T-helper 2 cell (primary cell): ENCODE measurements at regions not wholly inside any gene's neighbourhood (a gene's known extent, or its start where the extent isn't known, plus 50 kb on each side); places are given as distances from the start of the nearest gene placed in this dataset.

Experiments
- DNase-seq, 5 experiments: peaks; one replicate each; pipeline versions ENCODE4 v3.0.0 to v3.0.0-alpha.2; 2012 to 2022

DNA sequence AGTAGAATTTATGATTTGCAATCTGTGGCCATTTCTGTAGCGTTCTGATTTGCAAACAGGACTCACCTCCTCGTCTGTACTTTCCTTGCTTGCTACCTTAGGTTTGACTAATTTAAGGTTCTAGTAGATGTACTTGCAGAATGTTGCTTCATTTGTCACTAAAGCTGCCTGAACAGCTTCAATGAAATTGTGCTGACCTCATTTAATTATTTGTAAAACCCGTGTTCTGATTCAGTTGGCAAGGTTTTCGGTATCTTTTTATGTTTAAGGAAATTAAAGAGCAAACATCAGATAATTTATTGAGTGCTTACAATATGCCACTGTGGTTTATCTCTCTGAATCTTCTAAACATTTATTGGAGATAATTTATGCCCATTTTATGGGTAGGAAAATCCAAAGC lies 284.9 kb upstream of the EEF2KMT start:
- DNase-seq, result no peak

DNA sequence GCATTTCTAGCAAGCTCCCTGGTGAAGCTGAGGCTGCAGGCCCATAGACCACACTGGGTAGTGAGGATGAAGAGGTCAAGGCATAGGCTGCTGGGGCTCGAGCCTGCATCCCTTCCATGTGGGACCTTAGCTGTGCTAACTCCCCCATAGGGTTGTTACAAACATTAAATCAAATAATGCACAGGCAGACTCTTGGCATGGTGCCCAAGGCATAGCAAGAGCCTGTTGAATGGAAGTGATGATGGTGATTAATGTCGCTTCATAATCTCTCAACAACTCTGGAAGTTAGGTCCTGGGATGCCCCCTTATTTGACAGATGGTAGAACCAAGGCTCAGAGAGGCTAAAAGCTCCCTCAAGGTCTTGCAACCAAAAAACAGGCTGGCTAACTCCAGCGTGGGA lies 283.9 kb upstream of the EEF2KMT start:
- no peak for DNase-seq

DNA sequence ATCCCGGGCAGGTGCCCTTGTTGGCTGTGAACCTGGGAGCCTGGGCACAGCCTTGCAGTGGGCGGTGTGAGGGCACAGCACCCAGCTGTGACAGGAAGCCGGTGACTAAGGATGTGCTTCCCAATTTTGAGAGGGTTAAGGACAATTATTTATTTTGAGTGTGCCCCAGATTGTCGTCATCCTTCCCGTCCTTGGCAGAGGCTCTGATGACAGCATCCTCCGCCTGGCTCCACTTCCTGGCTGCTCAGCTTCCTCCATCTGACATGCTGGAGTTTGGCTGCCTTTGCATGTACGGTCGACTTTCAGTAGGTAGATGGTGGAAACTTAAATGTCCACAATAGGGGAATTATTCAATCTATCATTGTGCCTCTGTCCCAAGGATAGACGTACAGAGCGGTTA lies 282.4 kb upstream of the EEF2KMT start:
- no peak for DNase-seq

DNA sequence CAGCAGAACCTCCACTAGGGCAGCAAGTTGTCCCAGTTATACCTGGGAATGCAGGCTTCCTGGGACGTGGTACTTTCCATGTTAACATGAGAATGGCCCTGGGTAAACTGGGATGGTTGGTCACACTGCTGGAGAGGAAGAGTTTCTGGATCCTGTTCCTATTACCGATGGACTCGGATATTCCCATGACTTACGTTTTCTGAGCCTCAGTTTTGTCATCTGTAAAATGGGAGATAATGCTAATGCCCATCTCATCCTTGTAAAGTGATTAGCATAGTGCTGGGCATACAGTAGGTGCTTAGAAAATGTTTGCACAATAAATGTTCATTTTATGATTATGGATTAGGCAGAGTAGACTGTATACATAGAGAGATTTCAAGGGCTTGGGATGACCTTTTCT lies 280.9 kb upstream of the EEF2KMT start:
- no peak for DNase-seq

DNA sequence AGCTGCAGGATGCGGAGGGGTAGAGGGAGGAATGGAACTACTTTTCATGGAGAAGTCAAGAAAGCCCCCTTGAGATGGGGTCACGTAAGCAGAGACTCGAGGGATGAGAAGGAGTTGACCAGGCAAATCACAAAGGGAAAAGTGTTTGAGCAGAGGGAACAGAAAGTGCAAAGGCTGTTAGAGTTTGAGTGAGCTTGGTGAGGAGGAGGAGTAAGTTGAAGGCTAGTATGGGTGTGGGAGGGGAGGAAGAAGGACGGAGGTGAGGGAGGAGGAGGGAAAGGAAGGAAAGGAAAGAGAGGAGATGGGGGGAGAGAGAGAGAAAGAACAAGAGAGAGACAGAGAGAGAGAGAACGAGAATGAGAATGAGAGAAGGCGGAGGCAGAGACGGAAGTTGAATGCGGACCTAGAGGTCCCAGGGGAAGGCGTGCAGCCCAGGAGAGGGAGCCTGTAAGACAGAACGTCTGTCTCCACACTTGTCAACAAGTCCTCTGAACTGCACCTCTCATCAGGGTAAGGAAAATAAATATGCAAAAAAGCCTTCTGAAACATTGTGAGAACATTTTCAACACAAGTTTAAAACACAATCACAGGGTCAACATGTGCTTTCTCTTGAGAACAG lies 279.8 kb upstream of the EEF2KMT start:
- no peak for DNase-seq

DNA sequence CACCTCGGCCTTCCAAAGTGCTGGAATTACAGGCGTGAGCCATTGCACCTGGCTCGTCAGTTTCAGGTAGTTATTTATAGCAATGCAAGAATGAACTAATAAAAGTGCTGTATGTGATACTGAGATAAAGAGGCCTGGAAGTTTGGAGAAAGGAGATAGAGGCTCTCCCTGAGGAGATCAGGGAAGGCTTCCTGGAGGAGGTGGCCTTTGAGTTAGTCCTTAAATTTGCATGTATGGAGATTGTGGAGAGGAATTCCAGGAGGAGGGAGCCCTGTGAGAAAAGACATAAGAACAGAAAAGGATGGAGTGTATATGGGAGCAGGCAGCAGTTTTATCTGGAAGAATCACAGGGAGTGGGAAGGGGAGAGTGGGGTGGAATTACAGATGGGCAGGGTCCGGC lies 276.6 kb upstream of the EEF2KMT start:
- no peak for DNase-seq

DNA sequence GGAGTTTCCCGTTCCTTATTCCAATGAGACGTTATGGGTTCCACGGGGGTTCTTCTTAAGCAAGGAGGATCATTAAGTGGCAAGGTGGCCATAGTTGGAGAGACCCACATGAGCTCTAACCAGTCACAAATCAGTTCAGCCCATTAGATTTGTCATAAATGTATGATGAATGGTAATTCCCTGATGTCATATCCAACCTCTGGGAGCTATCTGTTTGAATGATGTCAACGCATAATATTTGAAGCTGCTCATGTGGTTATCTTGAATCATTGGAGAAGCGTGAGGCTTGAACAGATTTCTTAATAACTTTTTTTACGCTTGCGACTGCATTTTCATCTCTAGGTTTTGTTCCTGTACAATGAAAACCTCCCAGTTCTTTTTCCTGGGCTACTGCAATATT lies 270.4 kb upstream of the EEF2KMT start:
- DNase-seq, result no peak

DNA sequence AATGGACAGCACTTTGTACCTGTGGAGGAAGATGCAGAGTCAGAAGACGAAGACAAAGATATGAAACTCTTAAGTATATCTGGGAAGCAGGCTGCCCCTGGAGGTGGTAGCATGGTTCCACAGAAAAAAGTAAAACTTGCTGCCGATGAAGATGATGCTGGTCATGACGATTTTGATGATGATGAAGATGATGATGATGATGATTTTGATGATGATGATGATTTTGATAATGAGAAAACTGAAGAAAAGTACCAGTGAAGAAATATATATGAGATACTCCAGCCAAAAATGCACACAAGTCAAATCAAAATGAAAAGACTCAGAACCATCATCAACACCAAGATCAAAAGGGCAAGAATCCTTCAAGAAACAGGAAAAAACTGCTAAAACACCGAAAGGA lies 268.5 kb upstream of the EEF2KMT start:
- no peak for DNase-seq

DNA sequence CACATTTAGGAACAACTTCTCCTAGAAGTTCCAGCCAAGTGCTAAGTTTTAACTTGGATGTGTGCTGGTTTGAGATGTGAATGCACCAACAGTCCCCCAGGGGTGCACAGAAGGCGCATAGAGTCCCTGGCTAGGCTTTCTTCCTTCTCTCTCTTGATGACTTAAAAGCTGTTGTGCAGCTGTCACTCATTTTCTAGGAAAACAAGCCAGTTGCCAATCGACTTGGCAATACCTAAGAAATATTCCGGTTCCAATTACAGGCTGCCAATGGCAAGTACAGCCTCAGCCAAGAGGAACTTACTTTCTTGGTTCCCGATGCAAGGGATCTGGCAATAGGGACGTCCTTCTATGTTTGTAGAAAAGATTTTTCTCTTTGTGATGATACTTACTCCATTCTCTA lies 266.6 kb upstream of the EEF2KMT start:
- DNase-seq, result no peak

DNA sequence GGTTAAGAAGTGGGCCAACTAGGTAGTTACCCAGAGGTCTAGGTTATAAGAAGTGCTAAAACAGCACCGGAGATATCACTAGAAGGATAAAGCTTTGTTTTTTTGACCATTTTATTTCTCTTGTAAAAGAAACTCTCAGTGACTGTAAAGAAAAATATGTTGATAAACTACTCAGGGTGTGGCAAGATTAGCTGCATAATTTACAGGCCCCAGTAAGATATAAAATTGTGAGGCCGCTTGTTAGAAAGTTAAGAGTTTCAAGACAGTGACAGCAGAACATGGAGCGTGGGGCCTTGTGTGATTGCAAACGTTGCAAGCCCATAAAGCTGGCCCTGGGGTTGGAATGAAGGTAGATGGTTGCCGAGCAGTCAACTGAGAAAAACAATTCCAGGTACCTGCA lies 263.7 kb upstream of the EEF2KMT start:
- no peak for DNase-seq

DNA sequence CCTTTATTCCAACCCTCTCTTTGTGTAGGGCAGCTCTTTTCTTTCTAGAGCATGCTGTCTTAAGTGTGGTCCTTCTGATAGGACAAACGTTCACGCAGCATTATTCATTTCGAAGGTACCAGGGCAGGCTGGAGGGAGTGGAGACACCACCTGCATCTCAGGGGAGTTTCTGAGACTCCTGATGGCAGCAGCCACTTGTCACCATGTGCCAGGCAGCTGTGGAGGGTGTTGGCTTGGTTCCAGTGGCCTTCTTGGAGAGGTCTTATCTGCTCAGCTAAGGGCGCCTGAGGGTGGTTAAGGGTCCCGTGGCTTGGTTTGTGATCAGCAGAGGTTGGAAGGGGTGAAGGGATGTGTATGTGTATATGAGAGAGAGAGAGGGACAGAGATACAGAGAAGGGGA lies 257.1 kb upstream of the EEF2KMT start:
- DNase-seq, result no peak

DNA sequence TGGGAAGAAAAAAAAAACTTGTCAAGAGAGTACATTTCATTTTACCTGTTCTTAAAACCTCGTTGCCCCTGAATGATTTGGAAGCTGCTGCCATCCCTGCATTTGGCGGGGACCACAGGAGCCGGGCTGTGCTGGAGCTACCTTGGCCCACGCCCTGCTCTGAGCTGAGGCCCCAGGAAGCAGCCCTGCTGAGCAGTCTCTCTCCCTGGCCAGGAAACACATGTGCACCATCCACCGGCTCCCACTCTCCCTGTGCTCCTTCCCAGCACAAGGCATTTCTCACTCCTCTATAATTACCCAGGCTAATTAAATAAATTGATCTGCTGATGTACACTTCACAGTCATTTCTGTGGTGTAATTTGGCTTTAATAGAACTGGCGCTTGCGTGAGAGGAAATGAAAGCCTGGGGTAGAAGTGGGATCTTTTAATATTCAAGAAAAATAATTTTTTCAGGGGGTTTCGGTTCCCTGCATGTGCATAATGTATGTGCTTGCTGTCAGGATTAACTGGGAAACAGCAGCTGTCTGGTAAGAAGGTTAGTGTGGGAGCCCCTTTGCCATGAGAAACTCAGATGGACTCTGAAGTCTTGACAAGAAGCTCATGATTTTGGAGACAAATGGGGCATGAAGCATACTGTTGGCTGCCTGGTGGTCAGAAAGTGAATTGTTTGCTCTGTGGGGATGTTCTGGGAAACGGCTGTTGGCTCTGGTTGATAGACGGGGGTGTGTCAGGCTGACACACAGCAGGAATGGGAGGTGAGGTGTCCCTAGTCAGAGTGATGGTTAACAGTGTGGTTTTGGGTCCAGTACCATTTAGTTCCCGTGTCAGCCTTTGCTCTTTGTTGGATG lies 252.3 kb upstream of the EEF2KMT start:
- DNase-seq, result no peak

DNA sequence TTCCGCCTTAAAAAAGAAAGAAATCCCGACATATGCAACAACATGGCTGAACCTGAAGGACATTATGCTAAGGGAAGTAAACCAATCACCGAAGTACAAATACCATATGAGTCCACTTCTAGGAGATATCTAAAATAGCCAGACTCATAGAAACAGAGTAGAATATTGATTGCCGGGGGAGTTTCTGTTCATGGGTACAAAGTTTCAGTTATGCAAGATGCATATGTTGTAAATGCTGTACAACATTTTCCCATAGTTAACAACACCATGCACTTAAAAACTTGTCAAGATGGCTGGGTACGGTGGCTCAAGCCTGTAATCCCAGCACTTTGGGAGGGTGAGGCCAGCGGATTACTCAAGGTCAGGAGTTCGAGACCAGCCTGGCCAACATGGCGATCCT lies 251.5 kb upstream of the EEF2KMT start:
- no peak for DNase-seq

DNA sequence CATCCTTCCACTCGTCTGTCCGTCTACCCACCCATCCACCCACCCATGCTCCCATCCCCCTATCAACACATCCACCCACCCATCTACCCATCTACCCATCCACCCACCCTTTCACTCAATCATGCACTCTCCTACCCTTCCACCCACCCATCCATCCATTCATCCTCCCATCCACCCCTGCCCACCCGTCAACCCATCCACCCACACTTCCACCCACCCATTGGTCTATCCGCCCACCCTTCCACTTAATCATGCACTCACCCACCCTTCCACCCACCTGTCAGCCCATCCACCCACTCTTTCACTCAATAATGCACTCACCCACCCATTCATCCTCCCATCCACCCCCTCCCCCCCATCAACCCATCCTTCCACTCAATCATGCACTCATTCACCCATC lies 250.0 kb upstream of the EEF2KMT start:
- DNase-seq, result no peak

DNA sequence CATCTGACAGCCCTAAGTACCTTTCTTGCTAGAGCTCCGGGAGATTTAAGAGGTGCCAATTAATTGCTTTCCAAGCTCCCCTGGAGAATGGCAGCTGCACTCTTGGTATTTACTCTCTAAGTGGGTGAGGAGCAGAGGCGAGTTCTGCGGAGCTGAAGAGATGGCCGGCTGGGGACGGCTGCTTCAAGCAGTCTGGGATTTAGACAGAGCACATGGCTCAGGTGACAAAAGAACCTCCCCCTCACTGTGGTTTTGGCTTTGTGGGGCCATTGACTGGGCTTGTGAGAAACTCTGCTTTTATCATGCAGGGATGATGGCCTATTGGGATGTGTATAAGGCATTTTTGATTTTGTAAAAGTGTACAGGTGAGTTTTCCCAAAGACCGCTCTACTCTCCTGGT lies 239.3 kb upstream of the EEF2KMT start:
- DNase-seq, result no peak

DNA sequence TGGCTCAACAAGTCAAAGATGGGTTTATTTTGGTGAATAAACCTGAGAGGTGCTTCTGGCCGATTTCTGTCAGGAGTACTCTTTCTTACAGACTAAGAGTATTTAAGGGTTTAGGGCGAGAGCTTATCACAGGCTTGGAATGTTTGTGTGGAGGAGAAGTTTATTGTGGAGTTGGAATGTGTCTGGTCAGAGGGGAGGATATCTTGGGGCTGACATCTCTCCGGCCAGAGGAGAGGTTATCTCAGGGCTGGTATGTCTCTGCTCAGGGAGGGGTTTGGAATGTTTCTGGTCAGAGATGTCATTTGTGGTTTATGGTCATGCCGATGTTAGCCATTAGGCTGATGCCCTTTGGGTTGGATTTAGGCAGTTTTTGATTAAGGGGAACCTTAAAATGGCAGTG lies 236.4 kb upstream of the EEF2KMT start:
- DNase-seq, result no peak

DNA sequence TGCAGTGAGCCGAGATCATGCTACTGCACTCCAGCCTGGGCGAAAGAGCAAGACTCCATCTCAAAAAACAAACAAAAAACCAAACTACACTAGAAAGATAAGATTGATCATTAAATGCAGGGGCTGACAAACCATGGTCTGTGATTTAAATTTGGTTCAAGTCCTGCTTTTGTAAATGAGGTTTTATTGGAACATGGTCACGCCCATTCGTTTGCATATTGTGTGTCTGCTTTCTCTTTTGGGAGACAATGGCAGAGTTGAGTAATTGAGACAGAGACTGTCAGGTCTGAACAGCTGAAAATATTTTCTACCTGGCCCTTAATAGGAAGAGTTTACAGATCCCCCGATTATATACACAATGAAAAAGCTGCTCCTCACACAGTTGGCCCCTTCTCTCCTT lies 235.5 kb upstream of the EEF2KMT start:
- DNase-seq, result no peak

DNA sequence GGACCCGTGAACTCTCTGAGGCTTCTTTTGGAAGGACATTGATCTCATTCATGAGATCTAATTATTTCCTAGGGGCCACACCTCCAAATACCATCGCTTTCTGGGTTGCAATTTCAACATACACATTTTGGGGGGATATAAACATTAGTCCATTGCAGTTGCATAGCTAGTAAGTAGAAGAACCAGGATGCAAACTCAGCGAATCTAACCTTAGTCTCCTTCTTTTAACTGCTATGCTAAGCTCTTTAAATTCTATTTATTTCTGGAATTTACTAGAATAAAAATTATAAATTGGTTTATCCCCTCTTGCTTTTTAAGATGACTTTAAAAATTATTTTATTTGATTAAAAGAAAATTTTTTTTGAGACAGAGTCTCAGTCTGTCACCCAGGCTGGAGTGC lies 232.5 kb upstream of the EEF2KMT start:
- no peak for DNase-seq

DNA sequence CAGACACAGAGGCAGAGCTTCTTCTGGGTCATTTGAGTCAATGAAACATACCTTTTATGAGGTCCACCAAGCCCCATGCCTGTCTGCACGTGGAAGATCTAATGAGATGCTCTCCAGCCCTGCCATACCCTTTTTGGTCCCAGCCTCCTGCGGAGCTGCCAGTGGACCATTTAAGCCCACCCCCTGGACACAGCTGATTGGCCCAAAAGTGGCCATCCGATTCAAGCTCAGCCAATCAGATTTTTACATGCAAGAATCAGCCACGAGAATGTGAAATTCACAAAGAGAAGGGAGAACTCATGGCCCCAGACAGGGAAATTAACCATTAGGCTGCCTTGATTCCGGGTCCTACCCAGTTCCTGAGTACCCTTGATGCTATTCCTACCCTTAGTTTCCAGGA lies 231.0 kb upstream of the EEF2KMT start:
- DNase-seq, result no peak

DNA sequence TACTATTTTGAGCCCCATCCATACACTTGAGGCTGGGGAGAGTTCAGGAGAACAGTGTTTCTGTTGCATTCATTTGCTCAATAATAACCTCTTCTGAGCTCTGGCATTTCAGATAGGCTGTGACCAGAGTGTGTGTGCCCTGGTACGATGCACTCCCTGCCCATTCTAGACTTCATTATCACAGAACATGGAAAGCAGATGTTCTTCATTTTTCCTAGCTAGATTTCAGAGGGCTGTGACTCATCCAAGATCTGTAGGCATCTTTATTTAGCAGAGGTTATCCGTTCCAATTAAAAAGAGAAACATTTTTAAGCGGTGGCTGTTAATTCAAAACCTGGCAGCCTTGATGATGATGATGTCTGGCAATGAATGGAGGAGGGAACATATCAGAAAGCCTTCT lies 228.8 kb upstream of the EEF2KMT start:
- DNase-seq, result no peak

DNA sequence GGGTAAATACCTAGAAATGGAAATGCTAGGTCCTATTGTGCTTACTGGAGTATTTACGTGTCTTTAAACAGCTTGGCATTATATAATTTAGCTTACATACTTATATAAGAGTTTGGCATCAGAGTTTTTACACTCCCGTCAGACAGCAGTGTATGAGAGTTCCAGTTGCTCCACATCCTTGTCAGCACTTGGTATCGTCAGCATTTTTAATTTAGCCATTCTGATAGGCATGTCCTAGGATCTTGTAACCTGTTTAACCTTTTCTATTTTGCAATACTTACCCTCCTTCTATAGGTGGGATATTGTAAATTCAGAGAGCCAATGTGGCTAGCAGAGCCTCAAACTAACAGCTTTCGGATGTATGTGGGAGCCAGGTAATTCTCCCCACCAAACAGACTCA lies 228.3 kb upstream of the EEF2KMT start:
- DNase-seq, result no peak

DNA sequence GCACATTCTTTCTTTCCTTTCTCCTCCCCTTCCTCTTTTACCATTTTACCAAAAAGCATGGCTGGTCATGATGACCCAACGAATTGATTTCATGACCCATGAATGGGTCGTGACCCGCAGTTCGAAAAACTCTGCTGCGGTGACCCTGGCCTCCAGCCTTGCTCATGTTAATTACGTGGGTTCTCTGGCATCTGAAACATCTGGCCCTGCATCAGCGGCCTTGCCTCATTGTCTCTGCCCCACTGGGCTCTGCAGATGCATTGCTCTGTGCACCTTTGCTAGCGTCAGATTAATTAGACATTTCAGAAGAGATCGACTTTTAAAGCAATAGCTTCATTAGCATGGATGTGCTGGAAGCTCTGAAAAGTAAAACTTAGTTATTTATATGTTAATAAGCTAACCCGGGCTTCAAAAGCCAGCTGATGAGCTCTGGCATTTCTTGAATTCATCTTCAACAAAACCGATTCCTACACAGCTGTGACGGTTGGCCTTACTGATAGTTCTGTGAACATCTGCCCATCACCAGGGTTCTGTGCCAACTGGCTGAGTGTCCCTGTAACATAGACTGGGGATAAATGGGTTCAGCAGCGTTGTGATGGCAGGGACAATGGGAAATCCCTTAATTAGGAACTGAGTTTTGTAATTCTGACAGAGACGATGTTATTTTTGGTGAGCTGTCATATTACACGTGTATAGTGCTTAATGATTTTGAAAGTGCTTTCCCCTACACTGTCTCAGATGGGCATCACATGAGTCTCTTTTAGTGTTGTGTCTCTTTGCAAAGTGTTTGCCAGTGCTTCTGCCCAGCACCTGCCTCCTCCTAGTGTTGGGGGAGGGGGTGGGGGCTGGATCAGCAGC lies 225.9 kb upstream of the EEF2KMT start:
- DNase-seq, result no peak

DNA sequence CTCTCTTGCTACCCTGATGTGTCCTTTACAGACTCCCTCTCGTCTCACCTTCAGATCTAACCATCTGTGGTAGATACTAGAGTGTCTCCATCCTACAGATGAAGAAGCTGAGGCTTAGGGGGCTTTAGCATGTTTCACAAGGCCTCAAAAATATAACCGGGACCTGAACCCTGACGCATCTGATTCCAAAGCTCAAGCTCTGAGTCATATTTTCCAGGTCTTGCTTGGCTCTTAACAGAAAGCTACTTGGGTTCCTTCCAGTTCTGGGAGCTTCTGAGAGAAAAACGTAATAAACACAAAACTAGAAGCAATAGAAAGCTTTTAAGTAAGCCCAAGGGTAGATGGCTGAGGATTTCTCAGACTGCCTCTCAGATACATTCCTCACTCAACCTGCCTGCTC lies 224.3 kb upstream of the EEF2KMT start:
- no peak for DNase-seq

DNA sequence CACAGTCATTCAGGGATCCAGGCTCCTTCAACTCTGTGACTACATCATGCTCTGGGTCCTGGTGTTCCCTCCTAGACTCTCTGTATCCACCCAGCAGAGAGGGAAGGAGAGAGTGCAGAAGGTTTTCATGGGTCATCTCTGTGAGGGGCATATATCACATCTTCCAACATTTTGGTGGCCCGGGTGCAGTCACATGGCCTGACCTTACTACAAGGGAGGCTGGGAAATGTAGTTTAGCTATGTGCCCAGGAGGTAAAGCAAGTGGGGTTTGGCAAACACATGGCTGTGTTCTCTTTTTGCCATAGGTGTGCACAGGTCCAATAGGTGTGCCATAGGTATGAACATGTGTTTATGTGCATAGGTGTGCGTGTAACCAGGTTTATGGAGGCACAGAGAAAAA lies 222.2 kb upstream of the EEF2KMT start:
- DNase-seq, result no peak
